ENCODE measurements at regions not wholly inside any gene's neighbourhood (a gene's known extent, or its start where the extent isn't known, plus 50 kb on each side); places are given as distances from the start of the nearest gene placed in this dataset.
"Not testable (repeated sequence)": the region's sequence is repeated elsewhere in the genome, so short reads cannot be mapped to it uniquely, and the experiment has no call there.

- DNase-seq = no peak
These were observed 104.8 kb upstream of the LY86 start for GRCh38 chr6:6483733-6484132.

GRCh38 chr6:6484681-6485080 is 103.8 kb upstream of the LY86 start:
- DNase-seq = no peak

GRCh38 chr6:6486595-6486994 is 101.9 kb upstream of the LY86 start:
- no peak for DNase-seq

- DNase-seq = no peak
These were observed 96.8 kb upstream of the LY86 start for GRCh38 chr6:6491761-6492160.

GRCh38 chr6:6492675-6493074 is 95.8 kb upstream of the LY86 start:
- no peak for DNase-seq

GRCh38 chr6:6494139-6494538 is 94.4 kb upstream of the LY86 start:
- DNase-seq = not testable (repeated sequence)

GRCh38 chr6:6494677-6495076 is 93.8 kb upstream of the LY86 start:
- peak; percentile 6 for DNase-seq

GRCh38 chr6:6495851-6496250 is 92.7 kb upstream of the LY86 start:
- DNase-seq = no peak

GRCh38 chr6:6497541-6497940 is 91.0 kb upstream of the LY86 start:
- DNase-seq = no peak

GRCh38 chr6:6497976-6498375 is 90.5 kb upstream of the LY86 start:
- no peak for DNase-seq

GRCh38 chr6:6503191-6503590 is 85.3 kb upstream of the LY86 start:
- DNase-seq = no peak

GRCh38 chr6:6505111-6505510 is 83.4 kb upstream of the LY86 start:
- no peak for DNase-seq

GRCh38 chr6:6508643-6509042 is 79.9 kb upstream of the LY86 start:
- no peak for DNase-seq

GRCh38 chr6:6509284-6509683 is 79.2 kb upstream of the LY86 start:
- DNase-seq = no peak

- no peak for DNase-seq
These were observed 75.8 kb upstream of the LY86 start for GRCh38 chr6:6512711-6513110.

- no peak for DNase-seq
These were observed 72.6 kb upstream of the LY86 start for GRCh38 chr6:6515691-6516607.

GRCh38 chr6:6516666-6517458 is 71.7 kb upstream of the LY86 start:
- DNase-seq = no peak

GRCh38 chr6:6518631-6519427 is 69.7 kb upstream of the LY86 start:
- DNase-seq = no peak

- no peak for DNase-seq
These were observed 66.5 kb upstream of the LY86 start for GRCh38 chr6:6521961-6522482.

- DNase-seq = no peak
These were observed 65.8 kb upstream of the LY86 start for GRCh38 chr6:6522709-6523108.

- no peak for DNase-seq
These were observed 63.6 kb upstream of the LY86 start for GRCh38 chr6:6524951-6525350.

- DNase-seq = no peak
These were observed 62.6 kb upstream of the LY86 start for GRCh38 chr6:6525933-6526332.

GRCh38 chr6:6529275-6529674 is 59.2 kb upstream of the LY86 start:
- DNase-seq = no peak

All from NCI-H446 treated with DMSO at 0.1 percent for 48 hours (cell line).